Calu3 (cell line): ENCODE measurements at regions not wholly inside any gene's neighbourhood (a gene's known extent, or its start where the extent isn't known, plus 50 kb on each side); places are given as distances from the start of the nearest gene placed in this dataset.
A peak's percentile ranks its signal among the peaks of the same experiment; 100 is the strongest.
"Not testable (repeated sequence)": the region's sequence is repeated elsewhere in the genome, so short reads cannot be mapped to it uniquely, and the experiment has no call there.

Experiments
- BruUV-seq: library from RNA; stranded (reverse); fragments of 400-500 nt; replicated peaks from 2 replicates; lab custom pipeline; 2021; lab: Mats Ljungman, UMichigan
- CTCF ChIA-PET: fragments of 300-600 bp; sonication (Branson Sonifier 250); formaldehyde crosslinking; loops from one replicate; lab custom pipeline; 2022; ENCODE audit warnings: antibody characterized with exemption; lab: Charles Lee
- DNase-seq: peaks from one replicate; pipeline ENCODE4 v3.0.0; 2022
- H3K27ac Mint-ChIP-seq: one replicate; pipeline ENCODE4 v1.8.0; 2022; ENCODE audit warnings: mixed read lengths; ENCODE audit not compliant: unreplicated experiment
- H3K27me3 Mint-ChIP-seq: one replicate; pipeline ENCODE4 v1.8.0; 2022; ENCODE audit warnings: mixed read lengths; ENCODE audit not compliant: unreplicated experiment
- H3K36me3 Mint-ChIP-seq: one replicate; pipeline ENCODE4 v1.8.0; 2022; ENCODE audit warnings: mild to moderate bottlenecking, moderate library complexity, mixed read lengths; ENCODE audit not compliant: insufficient read depth, unreplicated experiment
- H3K4me1 Mint-ChIP-seq: one replicate; pipeline ENCODE4 v1.8.0; 2022; ENCODE audit warnings: mild to moderate bottlenecking, low read depth, mixed read lengths; ENCODE audit not compliant: unreplicated experiment
- H3K4me3 Mint-ChIP-seq: one replicate; pipeline ENCODE4 v1.8.0; 2022; ENCODE audit warnings: mild to moderate bottlenecking, low read depth, moderate library complexity, mixed read lengths; ENCODE audit not compliant: unreplicated experiment
- H3K9me3 Mint-ChIP-seq: one replicate; pipeline ENCODE4 v1.8.0; 2022; ENCODE audit warnings: low read depth, mixed read lengths; ENCODE audit not compliant: unreplicated experiment
- intact Hi-C: fragments of 100-400 bp; cut with micrococcal nuclease; formaldehyde crosslinking; loops from one replicate; pipeline ENCODE4 v1.10.0; 2022; ENCODE audit not compliant: unreplicated experiment
- TF ChIP-seq, protein P1 (sequence below): fragments of 200-600 bp; IDR thresholded peaks from one replicate; pipeline ENCODE4 v1.8.0; 2022; ENCODE audit warnings: antibody characterized with exemption; ENCODE audit not compliant: unreplicated experiment

DNA sequence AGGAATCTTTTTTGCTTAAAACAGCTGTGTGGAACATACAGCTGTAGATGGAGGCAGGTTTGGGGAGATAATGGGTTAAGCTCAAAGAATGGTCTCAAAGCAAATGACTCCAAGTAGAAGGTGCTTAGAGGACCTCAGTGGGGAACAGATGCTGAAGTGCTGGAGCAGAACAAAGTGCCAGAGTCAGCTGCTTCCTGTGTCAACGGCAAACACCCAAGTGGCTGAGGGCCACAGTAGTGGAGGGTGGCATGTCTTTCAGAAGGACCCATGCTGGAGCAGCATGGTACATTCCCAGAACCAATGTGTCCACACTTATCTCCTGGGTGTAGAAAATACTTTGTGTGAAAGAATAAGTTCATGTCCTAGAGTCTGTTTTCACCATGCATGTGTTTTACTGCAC, 197.5 kb downstream of the CCNG2 start:
- no peaks in the 10 kb centered on the region for H3K4me1 Mint-ChIP-seq
- intact Hi-C loops: loop anchor here (10.0 kb wide), 1 partner anchor 50 kb away; no protein-coding TSS in a partner anchor
- no peak overlapping the region for H3K27ac Mint-ChIP-seq
- DNase-seq: no peak
- CTCF ChIA-PET: no interaction called here
- BruUV-seq: no TSS peak
- H3K9me3 Mint-ChIP-seq: no peaks in the 10 kb centered on the region
- no peak overlapping the region for H3K4me3 Mint-ChIP-seq
- peaks cover 5% of the 10 kb centered on the region for H3K27me3 Mint-ChIP-seq
- TF ChIP-seq, protein P1, sequence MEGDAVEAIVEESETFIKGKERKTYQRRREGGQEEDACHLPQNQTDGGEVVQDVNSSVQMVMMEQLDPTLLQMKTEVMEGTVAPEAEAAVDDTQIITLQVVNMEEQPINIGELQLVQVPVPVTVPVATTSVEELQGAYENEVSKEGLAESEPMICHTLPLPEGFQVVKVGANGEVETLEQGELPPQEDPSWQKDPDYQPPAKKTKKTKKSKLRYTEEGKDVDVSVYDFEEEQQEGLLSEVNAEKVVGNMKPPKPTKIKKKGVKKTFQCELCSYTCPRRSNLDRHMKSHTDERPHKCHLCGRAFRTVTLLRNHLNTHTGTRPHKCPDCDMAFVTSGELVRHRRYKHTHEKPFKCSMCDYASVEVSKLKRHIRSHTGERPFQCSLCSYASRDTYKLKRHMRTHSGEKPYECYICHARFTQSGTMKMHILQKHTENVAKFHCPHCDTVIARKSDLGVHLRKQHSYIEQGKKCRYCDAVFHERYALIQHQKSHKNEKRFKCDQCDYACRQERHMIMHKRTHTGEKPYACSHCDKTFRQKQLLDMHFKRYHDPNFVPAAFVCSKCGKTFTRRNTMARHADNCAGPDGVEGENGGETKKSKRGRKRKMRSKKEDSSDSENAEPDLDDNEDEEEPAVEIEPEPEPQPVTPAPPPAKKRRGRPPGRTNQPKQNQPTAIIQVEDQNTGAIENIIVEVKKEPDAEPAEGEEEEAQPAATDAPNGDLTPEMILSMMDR: no peak
- no peaks in the 10 kb centered on the region for H3K36me3 Mint-ChIP-seq

DNA sequence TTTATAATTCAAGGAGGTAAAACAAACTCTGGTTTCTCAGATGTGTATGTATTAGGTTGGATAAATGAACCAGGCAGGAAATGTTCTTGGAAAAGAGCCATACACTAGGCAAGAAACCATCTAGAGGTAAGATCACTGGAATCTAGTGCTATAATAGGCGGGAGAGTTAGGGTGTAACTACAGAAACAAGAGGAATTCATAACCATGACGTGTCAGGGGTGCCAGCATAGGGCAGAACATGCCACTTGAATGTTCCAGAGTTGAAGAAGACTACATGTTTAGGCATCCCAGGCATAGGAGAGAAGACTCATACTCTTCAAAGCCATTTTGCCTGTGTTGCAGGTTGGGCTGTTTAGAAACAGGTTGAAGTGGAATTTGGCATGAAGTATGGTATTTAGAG, 198.7 kb downstream of the CCNG2 start:
- intact Hi-C loops: loop anchor here (10.0 kb wide), 1 partner anchor 51 kb away; no protein-coding TSS in a partner anchor

DNA sequence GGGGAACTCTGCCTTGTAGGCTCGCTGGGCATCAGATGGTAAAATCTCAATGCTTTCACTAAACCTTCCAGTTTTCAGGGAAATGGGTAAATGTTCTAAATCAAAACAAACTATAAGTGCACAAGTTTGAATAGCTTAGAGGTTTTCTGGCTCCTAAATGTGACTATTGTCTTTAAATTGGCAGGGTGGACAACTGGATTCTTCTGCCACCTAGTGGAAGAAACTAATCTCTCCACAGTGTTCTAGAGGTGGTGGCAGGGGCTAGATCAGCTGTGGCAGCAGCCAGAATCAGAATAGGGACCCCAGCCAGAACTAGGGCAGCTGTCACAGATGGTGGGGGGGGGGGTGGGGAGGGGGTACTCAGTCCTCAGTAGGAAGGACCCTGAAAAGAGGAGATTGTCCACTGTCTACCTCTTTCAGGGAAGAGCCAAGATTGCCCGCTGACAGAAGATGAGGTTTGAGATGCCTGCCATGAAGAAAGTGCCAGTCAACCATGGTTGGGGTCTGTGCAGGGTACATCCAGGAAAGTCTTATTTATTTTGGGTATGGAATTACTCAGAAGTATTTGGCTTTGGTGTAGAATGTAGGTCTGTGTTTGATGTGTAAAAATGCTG, 201.4 kb downstream of the CCNG2 start:
- TF ChIP-seq, protein P1: no peak
- BruUV-seq: no TSS peak
- H3K36me3 Mint-ChIP-seq: no peaks in the 10 kb centered on the region
- CTCF ChIA-PET: interaction anchor here (0.6 to 2.2 kb wide), 6 partner anchors 118 to 555 kb away, joined by 3 to 26 read pairs (median 6); no protein-coding TSS in a partner anchor
- no peaks in the 10 kb centered on the region for H3K4me1 Mint-ChIP-seq
- intact Hi-C loops: loop anchor here (1.0 to 10.0 kb wide), 2 partner anchors 54 to 118 kb away; no protein-coding TSS in a partner anchor
- peak; percentile 35 for DNase-seq
- H3K9me3 Mint-ChIP-seq: no peaks in the 10 kb centered on the region
- H3K4me3 Mint-ChIP-seq: no peak overlapping the region
- H3K27ac Mint-ChIP-seq: no peak overlapping the region
- peaks cover 28% of the 10 kb centered on the region for H3K27me3 Mint-ChIP-seq

More for the DNA sequence above, 198.7 kb downstream of the CCNG2 start:
- BruUV-seq: no TSS peak
- Mint-ChIP-seq H3K27ac (no peak overlapping the region), H3K9me3 (no peaks in the 10 kb centered on the region), H3K36me3 (no peaks in the 10 kb centered on the region), H3K27me3 (peaks cover 13% of the 10 kb centered on the region), H3K4me1 (no peaks in the 10 kb centered on the region), H3K4me3 (no peak overlapping the region)
- CTCF ChIA-PET: no interaction called here
- TF ChIP-seq, protein P1: no peak
- no peak for DNase-seq

DNA sequence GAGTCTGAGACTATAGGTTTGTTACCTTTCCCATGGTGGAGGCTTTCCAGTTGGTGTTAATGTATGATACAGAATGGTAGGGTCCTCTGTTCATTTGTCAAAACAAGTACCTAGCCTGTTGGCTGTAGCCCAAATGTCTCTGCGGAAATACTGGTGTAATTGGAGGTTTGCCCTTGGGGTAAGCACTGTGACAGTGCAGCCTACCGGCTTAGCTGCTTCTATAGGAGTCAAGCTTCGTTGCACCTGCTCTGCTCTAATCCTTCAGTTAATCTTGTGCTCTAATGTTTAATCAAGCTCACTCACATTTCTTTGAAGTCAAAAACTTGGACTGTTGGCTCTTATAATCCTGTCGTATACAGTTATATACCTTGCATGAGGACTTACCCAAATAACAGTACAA, 203.4 kb downstream of the CCNG2 start:
- TF ChIP-seq, protein P1: no peak
- Mint-ChIP-seq H3K36me3 (no peaks in the 10 kb centered on the region), H3K27ac (no peak overlapping the region), H3K9me3 (no peaks in the 10 kb centered on the region), H3K4me3 (no peak overlapping the region), H3K4me1 (no peaks in the 10 kb centered on the region), H3K27me3 (peaks cover 28% of the 10 kb centered on the region)
- intact Hi-C loops: no loop called here
- BruUV-seq: no TSS peak
- CTCF ChIA-PET: no interaction called here
- no peak for DNase-seq

DNA sequence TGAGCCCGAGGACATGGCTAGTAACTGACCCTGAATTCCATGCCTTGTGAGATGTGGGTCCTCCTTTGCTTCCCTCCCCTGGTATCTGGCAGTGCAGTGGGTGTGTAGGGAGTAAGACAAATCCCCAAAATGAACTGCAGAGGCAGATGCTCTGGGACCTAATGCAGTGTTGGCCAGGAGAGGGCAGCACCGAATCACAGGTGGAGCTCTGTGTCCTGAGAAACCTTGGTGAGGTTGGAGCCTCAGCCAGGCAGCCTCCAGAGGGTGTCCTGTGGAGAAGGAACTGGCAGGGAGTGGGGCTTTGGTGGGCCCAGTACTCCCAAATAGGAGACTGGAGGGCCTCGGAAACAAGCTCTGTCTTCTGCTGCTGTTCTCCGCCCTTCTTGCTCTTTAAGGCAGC, 209.9 kb downstream of the CCNG2 start:
- not testable (repeated sequence) for H3K27ac Mint-ChIP-seq, H3K36me3 Mint-ChIP-seq, DNase-seq, H3K4me1 Mint-ChIP-seq, H3K9me3 Mint-ChIP-seq, BruUV-seq, H3K4me3 Mint-ChIP-seq
- intact Hi-C loops: loop anchor here (5.0 kb wide), 1 partner anchor 250 kb away; no protein-coding TSS in a partner anchor
- CTCF ChIA-PET: interaction anchor here (1.0 to 1.5 kb wide), 5 partner anchors 51 to 331 kb away, joined by 3 to 6 read pairs (median 6); no protein-coding TSS in a partner anchor
- peaks cover 43% of the 10 kb centered on the region for H3K27me3 Mint-ChIP-seq
